HG03280 (cell line): ENCODE measurements at regions not wholly inside any gene's neighbourhood (a gene's known extent, or its start where the extent isn't known, plus 50 kb on each side); places are given as distances from the start of the nearest gene placed in this dataset.

ENCODE experiments used
- ATAC-seq: cut with Tn5 transposase; IDR thresholded peaks from one replicate; pipeline ENCODE4 v1.9.1; 2021; ENCODE audit warnings: mild to moderate bottlenecking, moderate library complexity; ENCODE audit not compliant: unreplicated experiment

DNA sequence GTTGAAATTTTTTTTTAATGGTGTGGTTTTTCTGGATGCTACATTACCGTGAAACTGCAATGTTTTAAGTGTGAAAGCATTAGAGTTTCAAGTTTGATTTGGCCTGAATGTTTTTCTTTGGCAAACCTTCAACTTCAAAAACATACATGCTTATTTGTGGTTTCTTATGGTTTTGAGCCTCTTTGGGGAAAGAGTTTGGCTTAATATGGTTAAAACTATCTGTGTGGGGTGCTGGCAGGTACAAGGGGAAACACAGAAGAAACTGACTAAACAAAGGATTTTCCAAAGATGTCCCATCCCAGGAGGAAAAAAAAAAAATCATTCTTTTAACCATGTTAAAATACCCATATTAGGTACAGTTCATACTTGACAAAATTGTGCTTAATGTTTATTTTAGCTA lies 121.1 kb downstream of the HGF start:
- ATAC-seq = no peak

DNA sequence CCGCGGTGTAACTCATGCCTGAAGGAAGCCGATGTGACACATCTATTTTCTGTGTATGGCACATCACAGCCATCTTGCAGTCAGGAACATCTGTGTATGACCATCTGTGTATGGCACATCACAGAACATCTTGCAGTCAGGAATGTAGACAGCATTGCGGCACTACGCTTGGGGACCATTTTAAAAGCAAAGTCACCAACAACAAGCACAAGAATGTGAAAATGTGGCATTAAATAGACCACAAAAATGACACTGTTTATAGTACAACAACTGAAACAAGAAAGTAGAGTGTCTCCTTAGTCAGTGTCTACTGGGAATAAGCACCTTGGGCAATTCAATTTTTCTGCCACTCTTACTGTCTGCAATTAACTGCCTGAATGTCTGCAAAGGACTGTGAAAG lies 124.4 kb downstream of the HGF start:
- ATAC-seq = no peak

DNA sequence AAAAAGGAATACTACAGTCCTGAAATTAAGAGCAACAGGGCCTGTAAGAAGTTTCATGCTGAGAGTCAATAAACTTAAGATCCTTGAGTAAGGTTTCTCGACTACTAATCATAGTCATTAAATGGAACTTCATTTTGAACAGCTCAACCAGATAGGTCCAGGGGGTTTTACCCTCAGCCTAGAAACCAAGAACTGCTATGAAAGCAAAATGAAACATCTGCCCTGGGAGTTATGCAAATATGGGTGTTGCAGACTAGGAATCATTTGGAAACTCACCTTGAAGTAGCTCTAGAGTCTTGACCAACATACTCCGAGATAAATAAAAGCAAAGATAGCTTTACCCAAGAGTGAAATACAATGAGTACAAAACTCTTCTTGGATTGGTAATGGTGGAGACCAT lies 128.0 kb downstream of the HGF start:
- ATAC-seq = peak; percentile 60

DNA sequence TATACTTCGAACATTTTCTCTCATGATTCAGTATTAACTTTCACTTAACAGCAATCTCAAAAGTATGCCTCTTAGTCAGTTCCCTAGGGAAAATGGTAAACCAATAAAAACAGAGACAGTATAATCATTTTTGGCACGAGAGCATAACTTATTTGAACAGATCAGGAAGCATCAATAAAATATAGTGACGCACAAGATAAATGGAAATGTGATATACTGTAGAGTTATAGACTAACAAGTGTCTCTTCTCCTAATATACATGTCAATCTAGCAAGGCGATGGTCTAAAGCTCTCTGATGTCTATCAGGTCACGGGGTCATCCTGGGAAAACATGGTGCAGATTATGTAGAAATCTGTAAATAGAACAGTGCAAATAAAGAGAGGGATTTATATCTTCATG lies 131.6 kb downstream of the HGF start:
- ATAC-seq = no peak

DNA sequence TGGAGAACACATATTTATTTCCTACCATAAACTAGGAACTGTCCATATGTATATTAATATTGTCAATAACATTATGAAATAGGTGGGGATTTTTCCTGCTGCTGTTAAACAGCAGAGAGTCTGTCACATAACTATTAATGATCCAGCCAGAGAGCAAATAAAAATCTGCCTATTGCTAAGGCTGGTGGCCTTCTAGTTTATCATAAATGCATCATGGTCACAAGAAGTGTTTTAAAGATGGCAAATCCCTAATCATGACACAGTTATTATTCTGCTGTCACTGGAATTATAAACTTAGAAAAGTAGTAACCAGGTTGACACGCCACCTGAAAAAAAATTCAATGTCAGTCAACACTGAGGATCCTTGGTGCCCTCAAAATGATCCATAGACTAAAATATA lies 132.3 kb downstream of the HGF start:
- no peak for ATAC-seq

DNA sequence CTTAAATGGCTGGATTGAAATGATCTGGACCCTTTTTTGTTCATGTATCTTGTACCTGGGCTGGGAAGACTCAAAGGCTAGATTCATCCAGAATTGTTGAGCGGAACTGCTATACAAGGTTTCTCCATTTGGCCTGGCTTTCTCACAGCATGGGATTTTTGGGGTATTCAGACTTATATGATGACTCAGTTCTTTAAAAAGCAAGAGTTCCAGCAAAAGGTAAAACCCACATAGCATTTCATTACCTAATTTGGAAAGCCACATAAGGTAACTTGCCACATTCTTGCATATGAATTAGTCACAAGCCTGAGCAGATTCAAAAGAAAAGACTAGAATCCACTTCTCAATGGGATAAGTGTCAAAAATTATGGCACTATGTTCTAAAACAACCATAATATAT lies 137.4 kb downstream of the HGF start:
- no peak for ATAC-seq

DNA sequence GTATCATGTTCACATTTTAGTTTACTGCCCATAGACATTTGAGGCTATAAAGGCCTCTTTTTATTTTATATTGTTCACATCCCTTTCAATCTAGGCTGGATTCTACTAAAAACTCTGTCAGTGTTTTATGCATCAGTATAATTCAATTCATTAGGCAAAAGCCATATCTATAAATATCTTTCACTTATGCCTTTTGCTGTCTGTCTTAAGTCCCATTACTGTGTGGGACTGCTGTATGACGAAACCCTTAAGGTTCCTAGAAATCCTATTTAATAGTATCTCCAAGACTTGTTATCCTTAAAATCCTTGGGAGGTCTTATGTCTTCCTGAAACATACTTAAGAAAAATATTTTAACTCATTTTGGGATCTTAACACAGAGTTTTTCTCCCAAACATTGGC lies 139.2 kb downstream of the HGF start:
- no peak for ATAC-seq

DNA sequence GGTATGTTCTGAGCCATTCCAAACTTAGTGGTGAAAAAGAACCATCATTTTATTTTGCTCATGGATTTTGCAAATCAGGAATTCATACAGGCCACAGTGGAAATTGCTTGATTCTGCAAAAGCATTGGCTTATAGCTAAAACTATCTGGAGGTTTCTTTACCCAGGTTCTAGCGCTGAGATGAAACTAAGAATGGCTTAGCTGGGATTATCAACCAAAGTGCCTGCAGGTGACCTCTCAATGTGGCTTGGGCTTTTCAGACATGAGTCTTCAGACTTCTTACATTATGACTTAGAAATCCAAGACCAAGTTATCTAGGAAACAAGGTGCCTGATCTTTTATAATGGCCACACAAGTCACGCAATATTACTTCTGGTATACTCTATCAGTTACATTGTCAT lies 140.1 kb downstream of the HGF start:
- ATAC-seq = no peak

DNA sequence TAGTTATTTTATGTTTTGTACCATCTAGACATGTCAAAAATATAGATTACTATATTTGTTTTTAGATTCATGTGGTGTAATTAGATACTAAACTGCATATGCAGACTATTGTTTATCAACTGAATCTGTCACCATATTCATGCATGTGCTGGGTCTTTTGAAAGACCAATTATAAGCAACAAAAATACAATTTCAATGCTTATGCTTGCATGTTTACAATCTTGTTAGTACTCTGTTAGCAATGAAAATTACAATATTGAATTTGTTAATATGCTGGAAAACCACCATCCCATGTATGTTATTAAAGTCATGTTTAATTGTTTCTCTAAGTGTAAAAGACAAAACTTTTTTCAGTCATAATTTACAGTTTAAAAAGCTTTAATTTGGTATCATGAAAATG lies 140.9 kb downstream of the HGF start:
- ATAC-seq = no peak

DNA sequence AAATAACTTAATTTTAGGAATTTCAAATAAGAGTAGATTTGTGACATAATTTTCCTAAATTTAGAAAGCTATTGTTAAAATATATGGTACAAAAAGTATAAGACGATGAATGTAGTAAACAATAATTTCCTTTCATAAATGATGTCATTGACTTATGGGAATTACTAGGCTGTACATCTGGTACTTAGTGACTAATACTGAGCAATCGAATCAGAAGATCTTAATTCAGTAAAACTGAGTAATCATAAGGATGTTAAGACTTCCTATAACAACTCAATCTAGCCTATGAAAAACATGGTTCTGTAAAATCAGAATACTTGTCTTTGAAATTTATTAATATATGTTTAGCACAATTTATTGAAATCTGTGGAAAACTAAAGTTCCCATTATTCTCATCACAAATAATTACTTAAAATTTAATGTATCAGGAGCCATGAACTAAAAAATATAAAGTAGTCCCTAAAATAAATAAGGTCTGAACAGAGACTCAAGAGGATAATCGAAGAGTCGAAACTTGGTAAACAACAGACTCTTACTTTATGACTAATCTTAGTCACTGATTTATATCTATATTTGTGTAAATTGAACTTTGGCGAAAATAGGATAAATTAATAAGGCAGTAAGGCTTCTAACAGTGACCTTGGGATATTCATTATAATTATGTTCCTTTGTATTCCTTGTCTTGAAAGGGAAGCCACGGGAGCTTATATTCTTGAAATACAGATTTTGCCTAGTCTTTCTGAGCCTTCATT lies 142.1 kb downstream of the HGF start:
- no peak for ATAC-seq

DNA sequence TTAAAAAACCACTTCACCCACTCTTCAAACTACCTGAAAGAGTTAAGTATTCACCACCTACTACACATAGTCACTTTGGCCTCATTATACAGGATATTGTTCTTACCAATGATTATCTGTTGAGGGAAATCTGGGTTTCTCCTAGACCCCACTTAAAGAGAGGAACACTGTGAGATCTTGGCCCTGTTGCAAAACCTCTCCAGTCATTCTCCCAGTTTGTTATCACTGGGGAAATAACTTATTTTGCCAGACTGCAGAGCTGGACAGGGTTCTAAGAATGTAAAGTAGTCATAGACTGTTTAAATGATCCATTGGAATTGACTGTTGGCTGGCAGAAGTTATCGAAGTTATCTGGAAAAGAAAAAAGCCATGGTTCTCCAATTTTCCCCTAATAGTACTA lies 143.8 kb downstream of the HGF start:
- ATAC-seq = no peak

DNA sequence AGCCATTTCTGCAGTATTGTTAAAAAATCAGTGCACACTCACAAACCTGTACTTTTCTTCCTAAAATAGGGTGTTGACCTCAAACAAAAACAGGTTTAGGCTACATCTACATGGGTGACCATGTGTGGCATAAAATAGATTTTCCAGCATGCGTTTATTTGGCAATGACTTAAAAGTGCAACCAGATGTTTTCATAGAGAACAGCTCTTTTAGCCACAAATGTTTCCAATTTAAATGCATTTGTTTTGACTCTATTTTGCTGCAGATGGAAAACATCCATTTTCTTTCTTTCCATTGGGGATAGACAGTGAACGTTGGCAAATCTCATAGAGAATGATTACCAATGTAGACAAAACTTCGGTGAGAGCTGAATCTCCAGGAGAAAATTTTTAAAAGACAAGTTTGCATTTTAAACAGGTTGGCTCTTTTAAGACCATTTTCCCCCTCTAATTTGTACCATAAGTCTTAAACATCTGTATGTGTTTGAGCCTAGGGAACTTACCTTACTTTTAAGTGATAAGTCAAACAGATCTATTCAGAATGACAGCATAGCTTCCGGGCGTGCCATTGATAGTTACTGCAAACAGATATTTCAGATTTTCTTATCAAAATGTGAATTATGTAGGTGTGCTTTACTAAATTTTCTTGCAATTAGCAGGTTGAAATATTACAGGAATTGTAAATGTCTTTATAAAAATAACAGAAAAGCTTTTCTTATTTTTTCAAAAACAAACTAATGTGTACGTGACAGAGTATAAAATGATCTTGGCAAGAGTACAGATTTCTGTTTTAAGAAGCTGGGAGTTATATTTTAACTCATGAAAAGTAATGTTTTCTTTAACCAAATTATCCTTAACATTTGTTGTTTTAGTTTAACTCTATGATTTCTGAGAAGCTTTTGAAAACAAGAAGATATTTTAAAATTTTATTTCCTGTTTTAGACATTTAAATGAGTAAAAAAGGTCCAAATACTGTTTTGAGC lies 144.9 kb downstream of the HGF start:
- no peak for ATAC-seq

DNA sequence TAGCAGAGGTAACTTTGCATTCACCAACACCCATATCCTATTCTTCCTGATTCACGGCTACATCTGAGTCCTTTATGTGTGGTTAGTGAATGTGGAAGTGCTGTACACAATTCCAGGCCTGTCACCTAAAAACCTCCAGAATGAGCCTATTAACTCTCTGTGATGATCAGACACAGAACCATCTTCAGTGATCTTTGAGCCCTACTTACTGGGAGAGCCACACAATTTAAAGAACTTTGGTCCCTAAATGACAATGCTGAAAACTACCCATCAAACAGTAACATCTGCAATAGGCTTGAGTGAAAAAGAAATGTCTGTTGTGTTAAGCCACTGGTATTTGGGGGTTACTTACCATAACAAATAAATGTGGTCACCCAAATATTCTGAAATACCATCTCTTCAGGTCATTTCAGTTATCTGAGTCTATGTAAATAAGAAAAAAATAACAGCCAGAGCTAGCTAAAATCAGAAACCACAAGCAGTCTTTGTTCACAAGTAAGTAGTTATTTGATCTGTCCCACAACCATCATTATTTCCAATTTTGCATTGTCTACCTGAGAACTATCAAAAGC lies 145.7 kb downstream of the HGF start:
- ATAC-seq = no peak

DNA sequence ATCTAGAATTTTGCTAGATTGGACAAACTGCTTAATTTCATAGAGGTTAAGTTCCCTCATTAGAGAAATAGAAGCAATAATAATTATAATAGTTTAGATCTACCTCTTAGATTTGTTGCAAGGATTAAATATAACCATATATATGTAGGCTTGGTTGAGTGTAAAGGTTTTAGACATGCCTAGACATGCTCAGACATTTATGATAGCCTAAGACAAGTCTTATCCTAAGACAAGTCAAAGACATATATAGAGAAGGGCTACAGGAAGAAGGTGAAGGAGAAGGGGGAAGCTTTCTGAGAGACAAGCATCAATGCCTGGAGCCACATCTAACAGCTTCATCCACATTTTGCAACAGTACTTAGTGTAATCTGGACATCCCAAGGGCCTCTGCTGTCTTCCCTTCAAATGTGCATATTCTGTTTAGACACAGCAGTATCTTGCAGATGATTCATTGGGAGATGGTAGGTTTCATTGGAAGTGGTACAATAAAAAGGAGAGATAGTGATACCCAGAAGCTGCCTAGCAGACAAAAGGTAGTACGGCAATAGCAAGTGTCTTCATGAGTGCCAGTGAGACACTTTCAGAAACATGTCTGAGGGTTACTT lies 146.5 kb downstream of the HGF start:
- no peak for ATAC-seq

DNA sequence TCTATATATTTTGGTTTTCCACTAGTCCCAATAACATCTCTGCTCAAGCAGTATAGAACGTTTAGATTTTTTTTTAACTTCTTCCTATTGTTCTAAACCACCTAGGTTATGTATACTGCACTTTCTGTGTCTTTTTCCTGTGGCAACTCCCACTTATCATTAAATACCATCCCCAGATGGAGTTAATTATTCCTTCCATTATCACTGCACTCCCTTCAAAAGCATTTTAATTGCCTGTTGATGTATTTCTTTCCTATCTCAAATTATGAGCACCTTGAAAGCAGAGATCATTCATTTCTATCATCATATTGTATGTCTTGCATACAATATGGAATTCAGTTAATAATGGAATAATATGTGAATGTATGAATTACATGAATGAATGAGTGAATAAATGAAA lies 148.0 kb downstream of the HGF start:
- no peak for ATAC-seq

DNA sequence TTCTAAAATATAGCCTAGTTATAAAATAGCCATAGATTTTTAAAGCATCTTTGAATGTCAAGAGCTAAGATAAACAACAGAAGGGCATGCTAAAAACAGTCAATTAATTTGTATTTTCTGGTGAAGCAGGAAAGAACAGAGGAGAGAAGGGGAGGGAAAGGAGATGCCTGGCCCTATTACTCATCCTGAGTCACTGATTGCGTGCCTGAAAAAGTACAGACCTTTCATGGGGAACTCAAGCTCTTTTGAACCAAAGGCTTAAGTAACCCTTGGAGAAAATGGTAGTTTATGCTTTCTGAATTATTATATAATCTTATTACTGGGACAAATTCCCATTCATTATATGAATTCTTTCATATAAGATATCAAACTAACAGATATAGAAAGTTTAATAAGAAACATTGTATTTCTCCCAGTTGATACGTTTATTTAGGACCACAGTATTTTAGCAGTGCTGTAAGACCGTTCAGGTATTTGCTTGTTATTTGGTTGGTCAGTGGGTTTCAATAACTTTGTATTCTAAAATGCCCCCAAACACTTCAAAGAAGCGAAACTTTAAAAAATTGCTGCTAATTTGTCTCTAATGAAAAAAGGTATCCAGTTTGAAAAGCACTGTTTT lies 151.3 kb downstream of the HGF start:
- ATAC-seq = no peak

DNA sequence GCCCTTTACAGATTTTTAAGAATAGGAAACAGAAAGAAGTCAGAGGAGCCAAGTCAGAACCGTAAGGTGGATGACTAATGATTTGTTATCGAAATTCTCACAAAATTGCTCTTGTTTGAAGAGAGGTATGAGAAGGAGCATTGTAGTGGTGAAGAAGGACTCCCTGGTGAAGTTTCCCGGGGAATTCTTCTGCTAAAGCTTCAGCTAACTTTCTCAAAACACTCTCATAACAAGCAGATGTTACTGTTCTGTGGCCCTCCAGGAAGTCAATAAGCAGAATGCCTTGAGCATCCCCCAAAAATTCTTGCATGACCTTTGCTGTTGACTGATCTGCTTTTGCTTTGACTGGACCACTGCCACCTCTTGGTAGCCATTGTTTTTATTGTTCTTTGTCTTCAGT lies 152.9 kb downstream of the HGF start:
- no peak for ATAC-seq

DNA sequence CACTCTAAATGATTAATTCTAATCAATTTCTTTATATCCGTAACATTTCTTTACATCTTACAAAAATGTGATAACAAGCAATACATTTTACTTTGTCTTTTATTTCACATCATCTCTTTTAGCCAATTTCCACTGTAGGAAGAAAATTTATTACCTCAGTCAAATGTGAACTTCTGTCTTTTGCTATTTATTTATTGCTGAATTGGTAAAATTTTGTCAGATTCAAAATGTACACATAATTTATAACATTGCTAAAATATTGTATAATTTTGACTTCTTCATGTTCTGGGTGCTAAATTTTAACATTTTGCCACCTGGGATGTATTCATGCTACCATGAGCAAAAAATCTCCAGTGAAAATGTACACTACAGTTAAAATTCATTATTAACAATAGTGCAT lies 158.0 kb downstream of the HGF start:
- ATAC-seq = no peak

DNA sequence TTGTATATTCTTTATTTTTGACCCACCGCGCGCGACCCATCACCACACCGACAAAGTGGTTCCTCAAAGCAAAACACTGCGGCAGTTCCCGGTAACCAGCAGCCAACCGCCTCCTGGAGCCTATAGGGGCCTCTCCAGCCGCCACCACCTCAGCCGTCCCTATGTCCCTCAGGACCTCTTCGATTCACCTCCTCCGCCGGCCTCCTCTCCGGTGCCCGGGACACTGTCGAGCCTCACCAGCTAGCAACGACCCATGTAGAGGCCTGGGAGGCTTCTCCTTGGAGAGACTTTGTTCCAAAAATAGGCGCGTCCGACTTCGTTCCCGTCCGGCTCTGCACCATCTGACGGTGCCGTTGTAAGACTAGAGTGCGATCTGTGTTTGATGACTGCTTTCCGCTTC lies 158.8 kb downstream of the HGF start:
- no peak for ATAC-seq

DNA sequence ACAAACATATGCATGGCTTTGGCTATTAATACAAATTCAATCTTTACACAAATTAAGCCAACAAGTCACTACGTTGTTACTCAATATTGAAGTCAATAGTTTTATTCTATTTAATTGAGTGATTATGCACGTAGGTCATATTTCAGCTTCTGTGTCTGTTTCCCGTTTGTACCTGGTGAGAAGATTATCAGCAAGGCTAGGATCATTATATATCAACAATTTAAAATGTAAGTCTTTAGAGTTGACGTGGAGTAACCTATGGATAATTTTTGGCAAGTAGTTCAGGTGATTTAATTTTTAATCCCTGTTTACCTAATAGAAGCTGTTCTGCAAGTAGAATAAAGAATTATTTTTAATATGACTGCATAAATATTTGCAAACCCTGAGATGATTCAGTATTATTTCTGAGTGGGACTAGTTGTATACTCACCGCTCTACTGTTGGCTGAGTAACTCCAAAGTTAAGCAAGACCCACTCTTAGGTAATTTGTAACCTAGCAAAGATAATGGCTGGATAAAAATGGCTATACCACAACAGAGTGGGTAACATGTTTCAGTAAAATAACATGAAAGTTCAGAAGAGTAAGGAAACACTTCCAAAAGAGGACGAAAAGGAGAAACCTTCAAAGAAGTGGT lies 161.0 kb downstream of the HGF start:
- ATAC-seq = no peak

DNA sequence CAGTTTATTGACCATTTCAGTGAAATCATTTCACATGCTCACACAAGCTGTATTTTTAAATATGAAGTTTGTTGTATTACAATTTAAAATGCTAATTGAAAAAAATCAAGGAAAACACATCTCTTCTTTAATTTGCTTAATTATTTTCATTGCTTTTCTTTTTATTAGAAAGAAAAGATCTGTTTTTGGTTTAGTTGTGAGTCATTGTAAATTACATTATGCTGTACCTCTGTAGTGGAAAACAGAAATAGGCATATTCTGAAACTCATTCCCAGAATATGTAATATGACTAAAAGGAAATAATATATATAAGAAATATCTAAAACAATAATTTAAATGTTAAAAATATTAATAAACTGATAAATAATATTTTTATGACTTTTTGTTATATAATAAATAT lies 161.9 kb downstream of the HGF start:
- no peak for ATAC-seq
